ENCODE measurements at regions not wholly inside any gene's neighbourhood (a gene's known extent, or its start where the extent isn't known, plus 50 kb on each side); places are given as distances from the start of the nearest gene placed in this dataset.
A peak's percentile ranks its signal among the peaks of the same experiment; 100 is the strongest.

GRCh38 chr4:20302336-20302735 lies 50.6 kb downstream of the SLIT2 start:
- no peak for ATAC-seq

GRCh38 chr4:20305976-20306375 lies 54.3 kb downstream of the SLIT2 start:
- ATAC-seq, result no peak

GRCh38 chr4:20311856-20312255 lies 60.2 kb downstream of the SLIT2 start:
- ATAC-seq, result no peak

GRCh38 chr4:20313237-20314030 lies 61.7 kb downstream of the SLIT2 start:
- ATAC-seq, result no peak

GRCh38 chr4:20317424-20317985 lies 65.8 kb downstream of the SLIT2 start:
- no peak for ATAC-seq

- no peak for ATAC-seq
Observed at GRCh38 chr4:20318001-20318908, 66.5 kb downstream of the SLIT2 start.

GRCh38 chr4:20318909-20319277 lies 67.2 kb downstream of the SLIT2 start:
- no peak for ATAC-seq

GRCh38 chr4:20319825-20320612 lies 68.3 kb downstream of the SLIT2 start:
- no peak for ATAC-seq

- no peak for ATAC-seq
Observed at GRCh38 chr4:20323991-20324390, 72.3 kb downstream of the SLIT2 start.

GRCh38 chr4:20326460-20326859 lies 74.8 kb downstream of the SLIT2 start:
- no peak for ATAC-seq

GRCh38 chr4:20326977-20327376 lies 75.3 kb downstream of the SLIT2 start:
- no peak for ATAC-seq

GRCh38 chr4:20327808-20328207 lies 76.1 kb downstream of the SLIT2 start:
- no peak for ATAC-seq

GRCh38 chr4:20331642-20332041 lies 79.9 kb downstream of the SLIT2 start:
- ATAC-seq, result no peak

GRCh38 chr4:20333141-20333715 lies 81.5 kb downstream of the SLIT2 start:
- no peak for ATAC-seq

GRCh38 chr4:20337261-20337664 lies 85.6 kb downstream of the SLIT2 start:
- no peak for ATAC-seq

GRCh38 chr4:20338841-20339240 lies 87.1 kb downstream of the SLIT2 start:
- ATAC-seq, result no peak

- ATAC-seq, result no peak
Observed at GRCh38 chr4:20341134-20341738, 89.5 kb downstream of the SLIT2 start.

- ATAC-seq, result no peak
Observed at GRCh38 chr4:20347531-20347930, 95.8 kb downstream of the SLIT2 start.

GRCh38 chr4:20348411-20348810 lies 96.7 kb downstream of the SLIT2 start:
- peak; percentile 67 for ATAC-seq

GRCh38 chr4:20351360-20352162 lies 99.9 kb downstream of the SLIT2 start:
- ATAC-seq, result no peak

- ATAC-seq, result no peak
Observed at GRCh38 chr4:20352163-20352431, 100.4 kb downstream of the SLIT2 start.

All from esophagus mucosa (tissue), 1 donor.